Loucy (cell line): ENCODE measurements at regions not wholly inside any gene's neighbourhood (a gene's known extent, or its start where the extent isn't known, plus 50 kb on each side); places are given as distances from the start of the nearest gene placed in this dataset.

Source experiments
- EZH2phosphoT487 ChIP-seq: fragments of 200-600 bp; IDR thresholded peaks from 2 replicates; pipeline ENCODE4 v1.6.1; 2018; ENCODE audit warnings: antibody characterized with exemption, mild to moderate bottlenecking, moderate library complexity, borderline replicate concordance
- TF ChIP-seq, protein P1 (sequence below): fragments of 200-600 bp; sonication (generic); conservative IDR thresholded peaks from 2 replicates; pipeline ENCODE4 v1.5.1; 2014; ENCODE audit warnings: mild to moderate bottlenecking, antibody characterized with exemption, low read length

DNA sequence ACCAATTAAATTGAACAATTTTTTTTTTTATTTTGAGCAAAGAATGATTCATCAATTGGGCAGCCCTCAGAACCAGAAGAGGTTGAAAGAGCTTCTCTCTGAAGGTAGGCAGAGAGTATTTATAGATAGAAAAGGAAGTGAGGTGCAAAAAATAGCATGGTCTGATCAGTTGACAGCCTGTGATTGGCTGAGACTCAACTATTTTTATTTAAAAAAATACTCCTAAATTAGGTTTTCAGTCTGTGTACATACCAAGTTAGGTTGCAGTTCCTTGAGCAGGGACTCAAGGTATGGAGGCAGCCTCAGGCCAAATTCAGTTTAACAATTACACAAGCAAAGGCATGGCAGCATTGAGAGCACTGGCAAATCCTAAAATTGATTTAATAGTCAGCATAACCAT lies 1074.7 kb downstream of the SORCS1 start:
- TF ChIP-seq, protein P1, sequence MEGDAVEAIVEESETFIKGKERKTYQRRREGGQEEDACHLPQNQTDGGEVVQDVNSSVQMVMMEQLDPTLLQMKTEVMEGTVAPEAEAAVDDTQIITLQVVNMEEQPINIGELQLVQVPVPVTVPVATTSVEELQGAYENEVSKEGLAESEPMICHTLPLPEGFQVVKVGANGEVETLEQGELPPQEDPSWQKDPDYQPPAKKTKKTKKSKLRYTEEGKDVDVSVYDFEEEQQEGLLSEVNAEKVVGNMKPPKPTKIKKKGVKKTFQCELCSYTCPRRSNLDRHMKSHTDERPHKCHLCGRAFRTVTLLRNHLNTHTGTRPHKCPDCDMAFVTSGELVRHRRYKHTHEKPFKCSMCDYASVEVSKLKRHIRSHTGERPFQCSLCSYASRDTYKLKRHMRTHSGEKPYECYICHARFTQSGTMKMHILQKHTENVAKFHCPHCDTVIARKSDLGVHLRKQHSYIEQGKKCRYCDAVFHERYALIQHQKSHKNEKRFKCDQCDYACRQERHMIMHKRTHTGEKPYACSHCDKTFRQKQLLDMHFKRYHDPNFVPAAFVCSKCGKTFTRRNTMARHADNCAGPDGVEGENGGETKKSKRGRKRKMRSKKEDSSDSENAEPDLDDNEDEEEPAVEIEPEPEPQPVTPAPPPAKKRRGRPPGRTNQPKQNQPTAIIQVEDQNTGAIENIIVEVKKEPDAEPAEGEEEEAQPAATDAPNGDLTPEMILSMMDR: no peak
- TF ChIP-seq EZH2phosphoT487: no peak
